Fibroblast of gingiva (primary cell): ENCODE measurements at regions not wholly inside any gene's neighbourhood (a gene's known extent, or its start where the extent isn't known, plus 50 kb on each side); places are given as distances from the start of the nearest gene placed in this dataset.

Experiments
- DNase-seq: peaks from one replicate; pipeline ENCODE4 v3.0.0-alpha.2; 2011; ENCODE audit warnings: low read depth

GRCh38 chr9:86893811-86894490 is 53.4 kb downstream of the GAS1 start:
- DNase-seq: peak; percentile 2

DNA sequence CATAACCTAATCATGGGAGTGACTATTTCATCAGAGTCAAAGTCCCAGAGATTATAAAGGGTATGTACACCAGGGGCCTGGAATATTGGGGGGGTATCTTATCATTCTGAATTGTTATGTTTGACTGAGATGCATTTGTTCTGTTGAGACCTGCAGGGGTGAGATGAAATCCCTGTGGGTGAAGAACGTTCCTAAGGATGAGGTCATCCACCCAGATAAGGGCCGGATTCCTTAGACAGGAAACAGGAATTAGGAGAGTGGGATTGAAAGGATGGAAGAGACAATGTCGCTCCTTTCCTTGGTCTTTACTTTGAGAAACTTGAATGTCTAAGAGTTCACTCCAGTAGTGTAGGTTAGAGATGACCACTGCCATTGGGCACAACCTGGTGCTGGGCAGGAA is 54.7 kb downstream of the GAS1 start:
- no peak for DNase-seq

DNA sequence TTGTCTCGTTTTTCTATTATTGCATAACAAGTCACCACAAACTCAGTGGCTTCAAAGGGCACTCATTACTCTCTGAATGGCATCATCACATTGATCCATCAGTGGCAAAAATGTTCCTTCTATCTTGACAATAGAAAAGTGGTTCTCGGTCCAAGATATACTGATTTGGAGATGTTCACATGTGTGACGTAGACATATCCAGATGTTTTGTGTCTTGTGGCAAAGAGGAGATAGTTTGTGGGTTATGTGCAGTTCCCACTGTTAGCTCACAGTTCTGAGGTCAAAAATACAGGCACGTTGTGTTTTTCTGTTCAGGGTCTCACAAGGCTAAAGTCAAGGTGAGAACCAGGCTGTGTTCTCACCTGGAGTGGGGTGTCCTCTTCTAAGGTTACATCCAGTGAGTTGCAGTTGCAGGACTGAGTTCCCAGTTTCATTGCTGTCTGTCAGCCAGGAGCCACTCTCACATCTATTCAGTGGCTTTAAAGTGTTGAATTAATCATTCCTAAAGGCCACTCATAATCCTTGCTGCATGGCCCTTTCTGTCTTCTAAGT is 55.3 kb downstream of the GAS1 start:
- peak; percentile 2 for DNase-seq

- peak; percentile 58 for DNase-seq
Measured at GRCh38 chr9:86891091-86891490, 56.2 kb downstream of the GAS1 start.

DNA sequence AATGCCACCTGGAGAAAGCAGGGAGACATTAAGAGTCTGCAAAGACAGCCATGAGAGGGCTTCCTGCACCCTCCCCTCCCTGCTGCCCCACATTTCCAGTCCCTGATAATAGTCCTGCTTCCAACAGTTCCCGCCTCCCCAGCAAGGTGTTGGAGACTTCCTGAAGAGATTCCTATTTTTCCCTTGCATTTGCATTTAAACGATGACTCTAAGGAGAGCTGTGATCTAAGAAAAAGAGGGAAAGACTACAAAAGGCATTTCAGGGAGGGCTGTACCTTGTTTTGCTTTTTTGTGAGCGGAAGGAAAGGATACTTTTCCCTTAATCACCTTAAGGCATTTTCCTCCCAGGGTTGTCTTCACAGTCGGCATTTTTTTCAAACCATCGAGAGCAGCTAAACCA is 62.1 kb downstream of the GAS1 start:
- no peak for DNase-seq

- DNase-seq: no peak
Measured at GRCh38 chr9:86876621-86877196, 70.6 kb downstream of the GAS1 start.

DNA sequence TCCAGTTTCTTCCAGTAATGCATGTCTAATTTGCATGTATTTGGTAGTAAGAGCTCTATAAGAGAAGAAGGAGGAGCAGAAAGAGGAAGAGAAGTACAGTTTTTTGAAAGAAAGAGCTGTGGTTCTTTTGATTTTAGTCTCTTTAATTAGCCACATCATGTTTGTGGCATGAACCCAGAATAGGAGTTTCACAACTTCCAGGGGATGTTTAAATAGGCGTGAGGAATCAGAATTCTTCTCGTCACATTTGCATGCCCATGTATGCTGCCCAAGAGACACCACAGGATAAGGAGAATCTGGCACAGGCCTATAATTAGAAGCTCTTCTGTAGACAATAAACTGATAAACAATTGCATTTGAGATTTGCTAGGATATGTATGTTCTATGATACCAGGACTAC is 78.7 kb downstream of the GAS1 start:
- DNase-seq: peak; percentile 14

- DNase-seq: no peak
Measured at GRCh38 chr9:86867804-86868313, 79.4 kb downstream of the GAS1 start.

GRCh38 chr9:86865952-86866351 is 81.4 kb downstream of the GAS1 start:
- DNase-seq: no peak

GRCh38 chr9:86860006-86860405 is 87.3 kb downstream of the GAS1 start:
- DNase-seq: no peak

GRCh38 chr9:86859056-86859455 is 88.2 kb downstream of the GAS1 start:
- DNase-seq: no peak

GRCh38 chr9:86858009-86858408 is 89.3 kb downstream of the GAS1 start:
- no peak for DNase-seq

GRCh38 chr9:86856259-86856658 is 91.0 kb downstream of the GAS1 start:
- no peak for DNase-seq

DNA sequence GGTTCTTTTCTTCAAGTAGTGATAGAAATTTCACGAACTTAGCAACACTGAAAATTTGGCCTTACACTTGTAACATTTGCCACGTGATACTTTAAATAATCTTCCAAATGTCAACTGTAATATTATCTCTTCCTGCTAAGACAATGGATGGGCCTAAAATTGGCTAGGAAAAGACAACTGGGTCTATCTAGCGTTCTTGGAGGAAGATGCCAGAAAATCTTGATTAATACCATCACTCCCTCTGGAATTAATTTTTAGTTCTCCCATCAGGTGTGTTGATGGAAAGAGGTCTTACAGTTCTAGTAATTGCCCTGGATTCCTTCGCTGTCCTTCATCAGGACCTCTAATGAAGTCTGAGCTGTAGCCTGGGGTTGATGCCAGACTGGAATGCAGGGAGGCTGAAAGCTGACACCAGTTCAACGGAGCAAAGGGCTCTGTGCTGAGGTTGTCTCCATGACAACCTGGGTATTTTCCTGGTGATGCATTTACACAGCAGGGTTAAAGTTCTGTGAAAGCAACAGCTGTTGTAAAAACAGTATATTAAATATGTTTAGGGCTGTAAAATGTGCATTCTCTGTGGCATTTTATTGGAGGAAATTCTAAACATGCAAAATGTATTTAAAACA is 92.3 kb downstream of the GAS1 start:
- DNase-seq: peak; percentile 97

DNA sequence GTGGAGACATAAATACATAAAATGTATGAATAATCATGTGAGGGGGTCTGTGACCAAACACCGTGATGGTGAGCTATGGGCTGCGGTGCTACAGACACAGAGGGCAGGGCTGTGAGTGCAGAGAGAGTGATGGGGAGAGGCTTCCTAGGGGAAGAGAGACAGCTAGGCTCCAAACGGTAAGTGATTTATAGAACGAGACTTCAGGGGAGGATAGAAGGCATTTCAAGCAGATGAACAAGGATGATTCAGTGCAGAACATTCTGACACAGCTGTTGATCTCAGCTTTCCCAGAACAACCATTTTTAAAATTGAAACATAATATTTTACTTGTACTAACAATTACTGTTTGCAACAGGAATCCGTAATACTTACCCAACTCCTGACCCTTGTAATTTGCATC is 100.7 kb downstream of the GAS1 start:
- peak; percentile 49 for DNase-seq

DNA sequence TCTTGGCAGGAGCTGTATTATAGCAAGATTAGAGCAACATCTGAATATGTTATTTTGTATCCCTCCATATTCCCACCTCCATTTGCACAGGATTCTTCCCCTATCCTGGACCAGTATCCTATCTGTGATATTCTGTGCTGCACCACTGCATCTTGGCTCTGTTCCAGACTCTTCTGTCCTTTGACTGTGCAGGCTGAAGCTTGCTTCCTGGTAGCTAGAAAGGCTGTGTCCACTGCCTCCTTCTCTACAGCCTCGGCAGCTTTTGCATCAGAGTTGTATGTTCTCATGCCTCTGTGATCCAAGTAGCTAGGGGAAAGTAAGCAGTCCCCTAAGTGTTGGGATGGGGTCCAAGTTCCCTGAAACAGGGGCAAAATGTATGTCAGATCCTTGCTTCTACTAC is 104.1 kb downstream of the GAS1 start:
- no peak for DNase-seq

GRCh38 chr9:86842573-86842972 is 104.7 kb downstream of the GAS1 start:
- DNase-seq: no peak

DNA sequence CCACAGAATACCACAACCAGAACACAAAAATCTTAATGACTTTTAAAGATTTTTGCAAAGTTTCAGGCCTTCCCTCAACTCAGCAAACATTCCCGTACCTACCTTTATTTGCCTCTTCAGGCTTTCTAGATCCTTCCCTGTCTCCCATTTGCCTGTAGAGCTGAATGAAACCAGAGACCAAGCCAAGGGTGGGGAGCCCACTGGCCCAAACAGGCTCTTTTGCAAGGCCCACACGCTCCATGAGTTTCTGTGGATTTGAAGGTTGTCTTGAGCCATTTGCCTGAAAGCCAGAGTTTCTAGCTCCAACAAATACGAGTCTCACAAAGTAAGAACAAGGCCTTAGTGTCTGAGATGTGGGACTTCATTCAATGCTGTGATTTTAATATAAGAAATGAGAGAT is 107.8 kb downstream of the GAS1 start:
- no peak for DNase-seq

- no peak for DNase-seq
Measured at GRCh38 chr9:86838519-86839497, 108.5 kb downstream of the GAS1 start.

DNA sequence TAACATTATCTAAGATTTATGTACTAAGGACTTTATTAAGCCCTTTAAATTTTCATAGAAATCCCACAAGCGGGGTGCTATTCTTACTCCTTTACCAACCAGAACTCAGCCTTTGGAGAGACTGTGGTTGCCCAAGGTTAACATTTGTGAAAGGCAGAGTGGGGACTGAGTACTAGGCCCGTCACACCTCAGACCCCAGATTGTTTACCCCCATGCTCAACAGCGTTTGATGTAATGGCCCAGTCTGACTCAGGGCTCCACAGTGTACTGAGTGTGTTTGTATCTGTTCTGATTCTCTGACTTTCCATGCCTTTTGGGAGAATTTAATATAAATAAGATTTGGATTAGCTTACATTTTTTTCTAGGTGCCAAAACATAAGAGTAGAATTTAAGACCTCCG is 110.0 kb downstream of the GAS1 start:
- no peak for DNase-seq

- no peak for DNase-seq
Measured at GRCh38 chr9:86836797-86837196, 110.5 kb downstream of the GAS1 start.

GRCh38 chr9:86836266-86836665 is 111.0 kb downstream of the GAS1 start:
- DNase-seq: no peak
